ENCODE measurements at regions not wholly inside any gene's neighbourhood (a gene's known extent, or its start where the extent isn't known, plus 50 kb on each side); places are given as distances from the start of the nearest gene placed in this dataset.

GRCh38 chr12:98096436-98096835 is 419.0 kb upstream of the TMPO start:
- no peak for DNase-seq (ENCODE audit: low read depth, low spot score)
- H2AFZ ChIP-seq (ENCODE audit: control insufficient read depth, low read depth, low read length) = no peak overlapping the region
- ATAC-seq = no peak
- POLR2A ChIA-PET = no interaction called here
- RAD21 ChIA-PET (ENCODE audit: unreplicated experiment) = no interaction called here
- intact Hi-C loops (cut with micrococcal nuclease; ENCODE audit: unreplicated experiment) (no loop called here), in situ Hi-C loops (cut with MboI) (no loop called here)
- no peak overlapping the region for H3K9ac ChIP-seq (ENCODE audit: control insufficient read depth, insufficient read depth, low read length)
- CTCF ChIA-PET = interaction anchor here (0.8 kb wide), 1 partner anchor 19 kb away, joined by 4 read pairs; no protein-coding TSS in a partner anchor
- no peak overlapping the region for H3K4me2 ChIP-seq (ENCODE audit: control insufficient read depth, insufficient read depth)
- no peaks in the 10 kb centered on the region for H3K36me3 ChIP-seq (ENCODE audit: control insufficient read depth in 2 of 2, insufficient read depth in 2 of 2, low read length in 1 of 2)
- H4K20me1 ChIP-seq (ENCODE audit: control insufficient read depth, insufficient read depth) = no peaks in the 10 kb centered on the region
- FAIRE-seq = no peak
- 0% methylated on average over 2 of the region's 2 CpGs for WGBS (ENCODE audit: insufficient coverage, insufficient replicate concordance, low lambda C conversion rate, missing lambda C conversion rate)
- H3K79me2 ChIP-seq (ENCODE audit: control insufficient read depth, insufficient read depth, low read length) = no peaks in the 10 kb centered on the region
- no TSS peak for BruUV-seq (replicated peaks)
- H3K4me1 ChIP-seq (ENCODE audit: control insufficient read depth, insufficient read depth, low read length) = no peaks in the 10 kb centered on the region
- H3K27ac ChIP-seq (ENCODE audit: control insufficient read depth, insufficient read depth) = no peak overlapping the region
- H3K4me3 ChIP-seq = no peak overlapping the region
- SMC1A ChIA-PET (ENCODE audit: uncharacterized antibody, unreplicated experiment) = no interaction called here
- no peaks in the 10 kb centered on the region for H3K9me3 ChIP-seq (replicated peaks; ENCODE audit: control insufficient read depth, insufficient read depth, low read length)
- no peaks in the 10 kb centered on the region for H3K27me3 ChIP-seq (replicated peaks in 1 of 2; ENCODE audit: control insufficient read depth in 2 of 2, insufficient read depth in 2 of 2, low read length in 1 of 2)
- TF ChIP-seq RELB (IDR thresholded peaks at IDR 0.05; ENCODE audit: low read depth) = no peak
- no peak for TF ChIP-seq REST (IDR thresholded peaks at IDR 0.05; ENCODE audit: low read depth, low read length)
- no peak for TF ChIP-seq USF2 (IDR thresholded peaks at IDR 0.05; ENCODE audit: borderline replicate concordance, low read depth, low read length)
- no peak for TF ChIP-seq NFYB (IDR thresholded peaks at IDR 0.05; ENCODE audit: insufficient read depth, low read depth, low read length)
- no peak for TF ChIP-seq MYC (IDR thresholded peaks at IDR 0.05; ENCODE audit: insufficient read depth, insufficient read length, insufficient replicate concordance, low read length, severe bottlenecking)
- TF ChIP-seq TBL1XR1 (IDR thresholded peaks at IDR 0.05; ENCODE audit: low read depth, low read length) = no peak
- TF ChIP-seq MYB (IDR thresholded peaks at IDR 0.05; ENCODE audit: borderline replicate concordance, low read depth, low read length) = no peak
- TF ChIP-seq TARDBP (IDR thresholded peaks at IDR 0.05; ENCODE audit: borderline replicate concordance) = no peak
- no peak for TF ChIP-seq SPI1 (IDR thresholded peaks at IDR 0.05; ENCODE audit: borderline replicate concordance, insufficient read depth, low read depth, low read length)
- TF ChIP-seq KAT2A (conservative IDR thresholded peaks at IDR 0.05; ENCODE audit: control insufficient read depth, low read depth, low read length) = no peak
- TF ChIP-seq NFXL1 (IDR thresholded peaks at IDR 0.05; ENCODE audit: borderline replicate concordance) = no peak
- TF ChIP-seq ZSCAN29 (IDR thresholded peaks at IDR 0.05) = no peak
- TF ChIP-seq NKRF (conservative IDR thresholded peaks at IDR 0.05) = no peak
- no peak for TF ChIP-seq MTA3 (IDR thresholded peaks at IDR 0.05; ENCODE audit: borderline replicate concordance, low read length)
- no peak for TF ChIP-seq SREBF2 (IDR thresholded peaks at IDR 0.05; ENCODE audit: low read length)
- TF ChIP-seq PKNOX1 (IDR thresholded peaks at IDR 0.05) = no peak
